Liver (tissue), 3 donors: ENCODE measurements at regions not wholly inside any gene's neighbourhood (a gene's known extent, or its start where the extent isn't known, plus 50 kb on each side); places are given as distances from the start of the nearest gene placed in this dataset.

Source experiments
- CTCF ChIP-seq: fragments of 150-350 bp; IDR thresholded peaks from 2 replicates; pipeline ENCODE4 v1.5.1; 2017; ENCODE audit warnings: improper control_type of control experiment, low read depth, low read length; ENCODE audit not compliant: missing input control
- EGR1 ChIP-seq, 2 donors: IDR thresholded peaks; 2 replicates each; pipeline ENCODE4 v1.6.1; 2016 to 2018; ENCODE audit warnings: antibody characterized with exemption in 2 of 2, low read depth in 2 of 2
- HNF4A ChIP-seq, 2 donors: conservative IDR thresholded peaks; 2 replicates each; pipeline ENCODE4 v1.6.1; 2016; ENCODE audit warnings: antibody characterized with exemption in 2 of 2, mild to moderate bottlenecking in 2 of 2
- JUND ChIP-seq, 2 donors: IDR thresholded peaks; 2 replicates each; pipeline ENCODE4 v1.6.1; 2016; ENCODE audit warnings: antibody characterized with exemption in 2 of 2
- MAX ChIP-seq: IDR thresholded peaks from 2 replicates; pipeline ENCODE4 v1.6.1; 2016; ENCODE audit warnings: antibody characterized with exemption
- REST ChIP-seq: IDR thresholded peaks from 2 replicates; pipeline ENCODE4 v1.6.1; 2016; ENCODE audit warnings: antibody characterized with exemption, mild to moderate bottlenecking
- SP1 ChIP-seq: IDR thresholded peaks from 2 replicates; pipeline ENCODE4 v1.6.1; 2018; ENCODE audit warnings: antibody characterized with exemption, mild to moderate bottlenecking
- TAF1 ChIP-seq: conservative IDR thresholded peaks from 2 replicates; pipeline ENCODE4 v1.6.1; 2016; ENCODE audit warnings: antibody characterized with exemption, mild to moderate bottlenecking
- ZBTB33 ChIP-seq: IDR thresholded peaks from 2 replicates; pipeline ENCODE4 v1.6.1; 2016; ENCODE audit warnings: antibody characterized with exemption
- donor health status: healthy.
- donor health status: healthy.

GRCh38 chr18:55805666-55806065 is 217.7 kb upstream of the TCF4 start:
- TF ChIP-seq CTCF: no peak
- TF ChIP-seq MAX: no peak
- no peak for TF ChIP-seq SP1
- no peak for TF ChIP-seq TAF1
- no peak for TF ChIP-seq EGR1 (IDR thresholded peaks at IDR 0.05; ENCODE audit: low read depth in 2 of 2)
- no peak for TF ChIP-seq ZBTB33
- no peak for TF ChIP-seq REST
- no peak for TF ChIP-seq JUND (IDR thresholded peaks at IDR 0.05)
- TF ChIP-seq HNF4A (conservative IDR thresholded peaks at IDR 0.05): no peak
